IMR-90 (cell line): ENCODE measurements at regions not wholly inside any gene's neighbourhood (a gene's known extent, or its start where the extent isn't known, plus 50 kb on each side); places are given as distances from the start of the nearest gene placed in this dataset.

Experiments
- ATAC-seq: fragments of 200-7000 bp; cut with Tn5 transposase; 2 replicates; pipeline ENCODE4 v1.9.1; 2020; ENCODE audit warnings: low read depth, mild to moderate bottlenecking, moderate library complexity
- BruUV-seq: library from RNA; stranded (reverse); fragments of 400-500 nt; replicated peaks from 2 replicates; lab custom pipeline; 2021; lab: Mats Ljungman, UMichigan
- CTCF ChIA-PET: fragments of 300-600 bp; formaldehyde crosslinking; extraction: SDS; loops from one replicate; lab custom pipeline; 2021; ENCODE audit warnings: antibody characterized with exemption; lab: Yijun Ruan, JAX
- POLR2A ChIA-PET: fragments of 300-600 bp; sonication (Branson Sonifier 250); formaldehyde crosslinking; loops from one replicate; lab custom pipeline; 2022; ENCODE audit warnings: antibody characterized with exemption; ENCODE audit not compliant: unreplicated experiment; lab: Charles Lee
- DNase-seq: peaks from one replicate; pipeline ENCODE4 v3.0.0; 2013
- H2AFZ ChIP-seq: replicated peaks from 2 replicates; pipeline ENCODE3; 2013; ENCODE audit warnings: low read length, mild to moderate bottlenecking; ENCODE audit not compliant: poor library complexity
- H2AK5ac ChIP-seq: 2 replicates; pipeline ENCODE4 v1.6.1; 2013; ENCODE audit warnings: low read depth, low read length, inconsistent platforms
- H2AK9ac ChIP-seq: replicated peaks from 2 replicates; pipeline ENCODE3; 2013; ENCODE audit warnings: mild to moderate bottlenecking, low read depth, low read length, moderate library complexity; ENCODE audit not compliant: poor library complexity
- H2BK120ac ChIP-seq: 2 replicates; pipeline ENCODE4 v1.6.1; 2013; ENCODE audit warnings: low read depth, low read length, inconsistent platforms
- H2BK15ac ChIP-seq: 3 replicates; pipeline ENCODE4 v1.6.1; 2013; ENCODE audit warnings: low read depth, low read length, inconsistent platforms
- H2BK20ac ChIP-seq: 2 replicates; pipeline ENCODE4 v1.6.1; 2013; ENCODE audit warnings: low read depth, mild to moderate bottlenecking, inconsistent platforms, low read length, moderate library complexity
- H2BK5ac ChIP-seq: 2 replicates; pipeline ENCODE4 v1.6.1; 2013; ENCODE audit warnings: mild to moderate bottlenecking, low read depth, low read length, inconsistent platforms; ENCODE audit not compliant: poor library complexity, severe bottlenecking
- H3K14ac ChIP-seq: replicated peaks from 2 replicates; pipeline ENCODE4 v1.6.1; 2013; ENCODE audit warnings: low read depth, low read length, inconsistent platforms
- H3K18ac ChIP-seq: 2 replicates; pipeline ENCODE4 v1.6.1; 2013; ENCODE audit warnings: low read depth, low read length, control low read depth
- H3K23ac ChIP-seq: 2 replicates; pipeline ENCODE4 v1.6.1; 2013; ENCODE audit warnings: low read depth, low read length, inconsistent platforms
- H3K27ac ChIP-seq: 2 replicates; pipeline ENCODE4 v1.5.1; 2013; ENCODE audit warnings: mild to moderate bottlenecking, control low read depth, low read length; ENCODE audit not compliant: insufficient read depth
- H3K27me3 ChIP-seq: 2 replicates; pipeline ENCODE4 v1.6.1; 2013; ENCODE audit warnings: low read length; ENCODE audit not compliant: control insufficient read depth, insufficient read depth
- H3K36me3 ChIP-seq: 2 replicates; pipeline ENCODE4 v1.6.1; 2013; ENCODE audit warnings: low read length, mixed read lengths; ENCODE audit not compliant: control insufficient read depth, insufficient read depth
- H3K4ac ChIP-seq: 2 replicates; pipeline ENCODE4 v1.6.1; 2013; ENCODE audit warnings: low read depth, low read length, inconsistent platforms
- H3K4me1 ChIP-seq: 2 replicates; pipeline ENCODE4 v1.6.1; 2013; ENCODE audit warnings: low read length, mixed read lengths; ENCODE audit not compliant: control insufficient read depth, insufficient read depth
- H3K4me2 ChIP-seq: 2 replicates; pipeline ENCODE4 v1.6.1; 2013; ENCODE audit warnings: low read depth, mild to moderate bottlenecking, control low read depth, low read length, moderate library complexity
- H3K4me3 ChIP-seq: 2 replicates; pipeline ENCODE4 v1.5.1; 2013; ENCODE audit warnings: low read depth, mild to moderate bottlenecking, control low read depth, low read length, moderate library complexity; ENCODE audit not compliant: insufficient read depth
- H3K56ac ChIP-seq: 2 replicates; pipeline ENCODE4 v1.6.1; 2013; ENCODE audit warnings: low read length, inconsistent platforms; ENCODE audit not compliant: insufficient read depth; ENCODE audit errors: extremely low read depth
- H3K79me1 ChIP-seq, 2 experiments: 2 replicates each; pipeline ENCODE4 v1.6.1; 2013; ENCODE audit warnings: low read length in 2 of 2, inconsistent platforms in 1 of 2, low read depth in 1 of 2
- H3K9ac ChIP-seq: 2 replicates; pipeline ENCODE4 v1.6.1; 2013; ENCODE audit warnings: low read depth, low read length, control low read depth
- H3K9me1 ChIP-seq: 2 replicates; pipeline ENCODE4 v1.6.1; 2013; ENCODE audit warnings: low read length, inconsistent platforms; ENCODE audit not compliant: insufficient read depth
- H3K9me3 ChIP-seq: 2 replicates; pipeline ENCODE4 v1.6.1; 2013; ENCODE audit warnings: low read length; ENCODE audit not compliant: control insufficient read depth, insufficient read depth
- H4K20me1 ChIP-seq: 2 replicates; pipeline ENCODE4 v1.6.1; 2013; ENCODE audit warnings: low read length, inconsistent platforms; ENCODE audit not compliant: insufficient read depth
- H4K5ac ChIP-seq: 2 replicates; pipeline ENCODE4 v1.6.1; 2013; ENCODE audit warnings: mild to moderate bottlenecking, low read depth, low read length, control low read depth
- H4K8ac ChIP-seq, 2 experiments: 2 replicates each; pipeline ENCODE4 v1.6.1; 2013; ENCODE audit warnings: low read depth in 2 of 2, low read length in 2 of 2, control low read depth in 1 of 2, inconsistent platforms in 1 of 2
- H4K91ac ChIP-seq: 2 replicates; pipeline ENCODE4 v1.6.1; 2013; ENCODE audit warnings: low read depth, low read length, inconsistent platforms; ENCODE audit not compliant: insufficient read depth
- BHLHE40 ChIP-seq: fragments of 150-350 bp; IDR thresholded peaks from 2 replicates; pipeline ENCODE4 v1.6.1; 2016; ENCODE audit warnings: mild to moderate bottlenecking, low read depth, low read length
- CEBPB ChIP-seq: IDR thresholded peaks from 2 replicates; pipeline ENCODE4 v1.6.1; 2012; ENCODE audit warnings: low read depth, low read length, improper control_type of control experiment
- CHD1 ChIP-seq: IDR thresholded peaks from 2 replicates; pipeline ENCODE4 v1.6.1; 2012; ENCODE audit warnings: low read depth, low read length, improper control_type of control experiment
- MAFK ChIP-seq: IDR thresholded peaks from 2 replicates; pipeline ENCODE4 v1.6.1; 2012; ENCODE audit warnings: low read depth, low read length, improper control_type of control experiment
- MAZ ChIP-seq: IDR thresholded peaks from 2 replicates; pipeline ENCODE4 v1.6.1; 2012; ENCODE audit warnings: low read depth, mild to moderate bottlenecking, low read length, improper control_type of control experiment, moderate library complexity, borderline replicate concordance
- POLR2A ChIP-seq: IDR thresholded peaks from 2 replicates; pipeline ENCODE4 v1.6.1; 2012; ENCODE audit warnings: mild to moderate bottlenecking, low read depth, low read length
- RAD21 ChIP-seq: IDR thresholded peaks from 2 replicates; pipeline ENCODE4 v1.6.1; 2012; ENCODE audit warnings: low read length, improper control_type of control experiment
- RCOR1 ChIP-seq: IDR thresholded peaks from 2 replicates; pipeline ENCODE4 v1.6.1; 2012; ENCODE audit warnings: mild to moderate bottlenecking, low read length, improper control_type of control experiment; ENCODE audit not compliant: insufficient replicate concordance
- SMC3 ChIP-seq: fragments of 150-350 bp; IDR thresholded peaks from 2 replicates; pipeline ENCODE4 v1.6.1; 2016; ENCODE audit warnings: low read depth, mild to moderate bottlenecking, antibody characterized with exemption, low read length, moderate library complexity
- WGBS, 2 experiments: methylation state at CpG; one replicate each; pipeline versions ENCODE4 v1.1.5 to v1.1.7; 2013; ENCODE audit warnings: missing lambda C conversion rate in 2 of 2; ENCODE audit not compliant: insufficient read length in 1 of 2; ENCODE audit errors: extremely low coverage in 2 of 2; 5-methylcytosine and 5-hydroxymethylcytosine counted together
- dilution Hi-C: fragments of 300-500 bp; cut with HindIII; formaldehyde crosslinking; loops from one replicate; pipeline ENCODE4 v1.14.3; 2018; ENCODE audit warnings: low sequenced_read_pairs; ENCODE audit not compliant: unreplicated experiment
- in situ Hi-C: fragments of 300-500 bp; cut with MboI; formaldehyde crosslinking; loops from 3 replicates; pipeline ENCODE4 v1.14.3; 2019; ENCODE audit warnings: low sequenced_read_pairs, inconsistent platforms, mixed read lengths
- intact Hi-C: fragments of 100-400 bp; cut with micrococcal nuclease; formaldehyde crosslinking; loops from 2 replicates; pipeline ENCODE4 v1.10.0; 2022
- TF ChIP-seq, protein P1 (sequence below): fragments of 150-350 bp; IDR thresholded peaks from 2 replicates; pipeline ENCODE4 v1.6.1; 2017; ENCODE audit warnings: mild to moderate bottlenecking, antibody characterized with exemption, low read length, low read depth
- TF ChIP-seq, protein P2 (sequence below): conservative IDR thresholded peaks from 2 replicates; pipeline ENCODE4 v1.5.1; 2012; ENCODE audit warnings: mild to moderate bottlenecking, low read depth, low read length, improper control_type of control experiment

DNA sequence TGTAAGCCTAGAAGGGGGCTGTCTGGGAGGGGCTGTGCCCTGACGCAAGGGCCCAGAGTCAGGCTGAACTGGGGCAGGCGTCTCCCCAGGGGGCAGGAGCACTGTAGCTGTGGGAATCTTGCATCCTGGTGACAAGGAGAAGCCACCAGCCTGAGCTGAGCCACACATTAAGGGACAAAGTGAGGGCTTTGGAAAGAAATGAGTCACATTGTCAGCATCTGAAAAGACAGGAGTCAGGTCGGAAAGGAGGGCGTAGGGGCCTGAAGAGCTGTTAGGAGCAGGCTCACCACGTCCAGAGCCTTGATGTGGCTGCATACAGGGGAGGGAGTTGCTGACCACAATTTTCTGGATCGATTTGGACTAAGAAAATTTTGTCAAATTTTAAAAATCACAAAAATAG is 298.6 kb downstream of the CYP26B1 start:
- no peak overlapping the region for H2BK120ac ChIP-seq
- DNase-seq (no peak), ATAC-seq (no peak)
- no peaks in the 10 kb centered on the region for H3K36me3 ChIP-seq
- intact Hi-C loops: no loop called here
- TF ChIP-seq MAFK: no peak
- no peak for TF ChIP-seq SMC3
- no peak for TF ChIP-seq MAZ
- TF ChIP-seq, protein P1, sequence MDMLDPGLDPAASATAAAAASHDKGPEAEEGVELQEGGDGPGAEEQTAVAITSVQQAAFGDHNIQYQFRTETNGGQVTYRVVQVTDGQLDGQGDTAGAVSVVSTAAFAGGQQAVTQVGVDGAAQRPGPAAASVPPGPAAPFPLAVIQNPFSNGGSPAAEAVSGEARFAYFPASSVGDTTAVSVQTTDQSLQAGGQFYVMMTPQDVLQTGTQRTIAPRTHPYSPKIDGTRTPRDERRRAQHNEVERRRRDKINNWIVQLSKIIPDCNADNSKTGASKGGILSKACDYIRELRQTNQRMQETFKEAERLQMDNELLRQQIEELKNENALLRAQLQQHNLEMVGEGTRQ: no peak
- no peak for TF ChIP-seq BHLHE40
- no peak for TF ChIP-seq POLR2A
- no peak for TF ChIP-seq CHD1
- TF ChIP-seq, protein P2, sequence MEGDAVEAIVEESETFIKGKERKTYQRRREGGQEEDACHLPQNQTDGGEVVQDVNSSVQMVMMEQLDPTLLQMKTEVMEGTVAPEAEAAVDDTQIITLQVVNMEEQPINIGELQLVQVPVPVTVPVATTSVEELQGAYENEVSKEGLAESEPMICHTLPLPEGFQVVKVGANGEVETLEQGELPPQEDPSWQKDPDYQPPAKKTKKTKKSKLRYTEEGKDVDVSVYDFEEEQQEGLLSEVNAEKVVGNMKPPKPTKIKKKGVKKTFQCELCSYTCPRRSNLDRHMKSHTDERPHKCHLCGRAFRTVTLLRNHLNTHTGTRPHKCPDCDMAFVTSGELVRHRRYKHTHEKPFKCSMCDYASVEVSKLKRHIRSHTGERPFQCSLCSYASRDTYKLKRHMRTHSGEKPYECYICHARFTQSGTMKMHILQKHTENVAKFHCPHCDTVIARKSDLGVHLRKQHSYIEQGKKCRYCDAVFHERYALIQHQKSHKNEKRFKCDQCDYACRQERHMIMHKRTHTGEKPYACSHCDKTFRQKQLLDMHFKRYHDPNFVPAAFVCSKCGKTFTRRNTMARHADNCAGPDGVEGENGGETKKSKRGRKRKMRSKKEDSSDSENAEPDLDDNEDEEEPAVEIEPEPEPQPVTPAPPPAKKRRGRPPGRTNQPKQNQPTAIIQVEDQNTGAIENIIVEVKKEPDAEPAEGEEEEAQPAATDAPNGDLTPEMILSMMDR: no peak
- TF ChIP-seq RCOR1: no peak
- no peak for TF ChIP-seq CEBPB
- no peak for TF ChIP-seq RAD21
- no peak overlapping the region for H2AK9ac ChIP-seq
- WGBS, 2 experiments: 73% methylated on average over 2 of the region's 6 CpGs; no CpG with 5 or more reads in 1 of the 2 experiments
- in situ Hi-C loops: no loop called here
- H3K14ac ChIP-seq: no peak overlapping the region
- H3K4me3 ChIP-seq: no peak overlapping the region
- no peak overlapping the region for H3K4ac ChIP-seq
- no peak overlapping the region for H3K56ac ChIP-seq
- no peak overlapping the region for H2BK5ac ChIP-seq
- no peak overlapping the region for H3K27ac ChIP-seq
- no peak overlapping the region for H2BK20ac ChIP-seq
- H3K9me1 ChIP-seq: no peaks in the 10 kb centered on the region
- no peak overlapping the region for H2AK5ac ChIP-seq
- H4K91ac ChIP-seq: no peak overlapping the region
- no peak overlapping the region for H4K5ac ChIP-seq
- ChIA-PET CTCF (interaction anchor here (0.6 kb wide), 1 partner anchor 1006 kb away, joined by 4 read pairs; no protein-coding TSS in a partner anchor), POLR2A (no interaction called here)
- no peaks in the 10 kb centered on the region for H4K20me1 ChIP-seq
- no peak overlapping the region for H2BK15ac ChIP-seq
- no peak overlapping the region for H3K9ac ChIP-seq
- no peaks in the 10 kb centered on the region for H3K79me1 ChIP-seq
- H3K4me2 ChIP-seq: no peak overlapping the region
- no peak overlapping the region for H2AFZ ChIP-seq
- no peak overlapping the region for H3K23ac ChIP-seq
- no peaks in the 10 kb centered on the region for H3K4me1 ChIP-seq
- BruUV-seq: no TSS peak
- dilution Hi-C loops: no loop called here
- H4K8ac ChIP-seq: no peak overlapping the region
- no peaks in the 10 kb centered on the region for H3K9me3 ChIP-seq
- H3K27me3 ChIP-seq: peaks cover 39% of the 10 kb centered on the region
- H3K18ac ChIP-seq: no peak overlapping the region
